HS-5 (cell line): ENCODE measurements at regions not wholly inside any gene's neighbourhood (a gene's known extent, or its start where the extent isn't known, plus 50 kb on each side); places are given as distances from the start of the nearest gene placed in this dataset.
"Not testable (repeated sequence)": the region's sequence is repeated elsewhere in the genome, so short reads cannot be mapped to it uniquely, and the experiment has no call there.

Source experiments
- DNase-seq: peaks from one replicate; pipeline ENCODE4 v3.0.0-alpha.2; 2012; ENCODE audit warnings: low read depth

- peak; percentile 2 for DNase-seq
Measured at GRCh38 chr14:43692706-43693105, 814.4 kb downstream of the FSCB start.

DNA sequence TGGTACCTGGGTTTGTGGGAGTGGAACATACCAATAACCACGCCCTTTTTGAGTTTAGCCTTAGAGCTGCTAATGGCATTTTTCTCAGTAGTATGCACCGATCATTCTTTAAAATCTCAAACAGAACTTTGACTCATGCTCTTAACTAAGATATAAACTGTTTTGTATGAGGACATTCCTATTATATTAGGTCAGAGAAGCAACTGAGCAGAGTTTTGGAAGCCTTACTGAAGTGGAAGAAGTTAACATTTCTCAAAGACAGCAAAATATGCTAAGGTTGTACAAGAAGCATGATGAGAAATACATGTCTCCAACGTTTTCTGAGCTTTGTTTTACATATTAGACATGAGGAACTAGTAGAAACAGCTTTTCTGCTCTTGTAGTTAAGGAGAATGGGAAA lies 819.2 kb downstream of the FSCB start:
- DNase-seq: peak; percentile 57

GRCh38 chr14:43677581-43677980 lies 829.5 kb downstream of the FSCB start:
- DNase-seq: no peak

DNA sequence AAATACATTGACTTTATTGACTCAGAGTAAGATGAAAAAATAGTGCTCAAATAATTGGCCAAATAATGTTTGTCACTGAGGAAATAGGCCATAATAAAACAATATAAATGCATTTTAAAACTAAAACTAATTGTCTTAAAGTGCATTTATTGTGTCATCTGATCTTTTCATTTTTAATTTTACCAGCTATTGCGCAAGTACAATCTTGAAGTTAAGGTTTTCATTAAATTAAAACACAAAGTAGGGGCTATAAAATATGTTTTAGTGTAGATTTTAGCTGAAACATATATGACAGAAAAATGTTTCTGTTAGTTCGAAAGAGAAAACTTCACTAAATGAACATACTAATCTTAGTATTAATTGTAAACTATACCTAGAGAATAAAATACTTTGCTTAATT lies 832.8 kb downstream of the FSCB start:
- DNase-seq: no peak

DNA sequence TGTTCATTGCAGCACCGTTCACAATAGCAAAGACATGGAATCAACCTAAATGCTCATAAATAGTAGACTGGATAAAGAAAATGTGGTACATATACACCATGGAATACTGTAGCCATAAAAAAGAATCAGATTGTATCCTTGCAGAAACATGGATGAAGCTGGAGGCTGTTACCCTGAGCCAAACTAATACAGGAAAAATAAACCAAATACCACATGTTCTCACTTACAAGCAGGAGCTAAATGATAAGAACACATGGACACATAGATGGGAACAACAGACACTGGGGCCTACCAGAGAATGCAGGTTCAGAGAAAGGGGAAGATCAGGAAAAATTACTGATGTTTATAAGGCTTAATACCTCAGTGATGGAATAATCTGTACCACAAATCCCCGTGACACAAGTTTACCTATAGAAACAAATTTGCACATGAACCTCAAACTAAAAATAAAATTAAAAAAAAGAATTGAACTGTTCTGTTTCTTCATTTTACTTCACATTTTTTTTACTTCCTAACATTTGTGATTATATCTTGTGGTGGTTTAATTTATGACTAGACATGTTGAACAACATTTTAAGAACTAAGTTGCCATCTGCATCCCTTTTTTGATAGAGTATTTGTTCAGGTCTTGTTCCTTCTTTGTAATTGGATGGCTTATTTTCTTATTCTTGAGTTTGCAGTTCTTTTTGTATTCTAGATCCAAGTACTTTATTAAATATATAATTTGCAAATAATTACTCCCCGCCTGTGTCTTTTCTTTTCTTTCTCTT lies 835.2 kb downstream of the FSCB start:
- no peak for DNase-seq

GRCh38 chr14:43669355-43669754 lies 837.7 kb downstream of the FSCB start:
- DNase-seq: no peak

- DNase-seq: no peak
Measured at GRCh38 chr14:43665570-43666267, 841.4 kb downstream of the FSCB start.

DNA sequence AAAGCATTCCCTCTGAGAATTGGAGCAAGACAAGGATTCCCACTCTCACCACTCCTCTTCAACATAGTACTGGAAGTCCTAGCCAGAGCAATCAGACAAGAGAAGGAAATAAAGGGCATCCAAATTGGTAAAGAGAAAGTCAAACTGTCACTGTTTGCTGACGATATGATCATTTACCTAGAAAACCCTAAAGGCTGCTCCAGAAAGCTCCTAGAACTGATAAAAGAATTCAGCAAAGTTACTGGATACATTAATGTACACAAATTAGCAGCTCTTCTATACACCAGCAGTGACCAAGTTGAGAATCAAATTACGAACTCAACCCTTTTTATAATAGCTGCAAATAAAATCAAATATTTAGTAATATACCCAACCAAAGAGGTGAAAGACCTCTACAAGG lies 851.9 kb downstream of the FSCB start:
- DNase-seq: not testable (repeated sequence)

GRCh38 chr14:43651896-43652295 lies 855.2 kb downstream of the FSCB start:
- no peak for DNase-seq

GRCh38 chr14:43651185-43651787 lies 855.8 kb downstream of the FSCB start:
- no peak for DNase-seq

- no peak for DNase-seq
Measured at GRCh38 chr14:43649508-43649907, 857.6 kb downstream of the FSCB start.

GRCh38 chr14:43647302-43647701 lies 859.8 kb downstream of the FSCB start:
- DNase-seq: no peak

DNA sequence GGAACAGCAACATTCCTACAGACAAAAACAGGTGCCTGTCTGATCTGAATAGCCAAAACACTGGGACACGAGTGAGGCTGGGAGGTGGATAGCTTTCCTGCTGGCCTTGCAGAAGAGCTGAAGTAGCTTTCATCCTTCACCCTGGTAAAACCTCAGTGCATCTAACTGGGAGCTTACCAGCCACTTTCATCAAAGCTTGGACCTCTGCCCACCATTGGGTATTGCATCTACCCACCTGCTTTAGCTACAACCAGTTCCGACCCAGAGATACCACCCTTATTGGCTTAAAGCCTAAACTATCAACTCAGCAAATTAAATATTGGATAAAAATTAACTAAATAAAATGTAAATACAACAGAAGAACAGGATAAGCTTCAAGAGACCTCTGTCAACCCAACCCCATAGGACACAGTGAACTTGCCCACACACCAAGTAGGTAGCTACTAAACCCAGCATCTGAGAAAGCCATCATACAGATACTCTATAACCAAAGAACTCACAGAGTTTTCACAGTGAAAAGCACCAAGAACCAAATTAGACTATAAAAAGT lies 866.3 kb downstream of the FSCB start:
- DNase-seq: no peak

- DNase-seq: no peak
Measured at GRCh38 chr14:43625294-43625693, 881.8 kb downstream of the FSCB start.

GRCh38 chr14:43621282-43621681 lies 885.8 kb downstream of the FSCB start:
- DNase-seq: no peak

DNA sequence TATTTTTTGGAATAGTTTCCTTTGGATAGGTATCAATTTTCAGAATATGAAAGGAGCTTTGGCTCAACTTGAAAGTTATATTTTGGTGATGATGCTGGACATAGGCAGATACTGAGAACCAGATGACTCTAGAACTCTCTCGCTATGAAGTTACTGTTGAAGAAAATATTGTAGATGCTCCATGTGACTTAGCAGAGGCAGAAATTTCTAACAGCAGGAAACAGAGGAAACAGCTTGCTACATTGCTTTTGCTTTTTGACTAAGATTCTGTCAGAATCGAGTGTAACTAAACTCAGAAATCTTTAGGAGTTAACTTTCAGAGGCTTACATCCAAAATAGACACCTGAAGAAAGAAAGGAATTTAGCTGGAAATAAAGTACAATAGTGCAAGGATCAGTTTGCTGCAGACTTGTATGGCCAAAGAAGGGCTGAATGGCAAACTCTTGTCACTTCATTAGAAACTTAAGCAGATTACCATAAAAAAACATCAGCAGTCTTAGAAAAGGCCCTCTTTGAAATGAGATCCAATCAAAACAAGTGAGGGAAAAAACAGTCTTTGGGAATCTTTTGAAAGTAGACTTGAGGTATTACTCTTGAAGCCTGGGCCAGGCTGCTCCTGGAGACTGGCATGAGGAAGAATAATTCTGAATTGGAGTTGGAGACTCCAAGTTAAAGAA lies 911.8 kb downstream of the FSCB start:
- DNase-seq: no peak

DNA sequence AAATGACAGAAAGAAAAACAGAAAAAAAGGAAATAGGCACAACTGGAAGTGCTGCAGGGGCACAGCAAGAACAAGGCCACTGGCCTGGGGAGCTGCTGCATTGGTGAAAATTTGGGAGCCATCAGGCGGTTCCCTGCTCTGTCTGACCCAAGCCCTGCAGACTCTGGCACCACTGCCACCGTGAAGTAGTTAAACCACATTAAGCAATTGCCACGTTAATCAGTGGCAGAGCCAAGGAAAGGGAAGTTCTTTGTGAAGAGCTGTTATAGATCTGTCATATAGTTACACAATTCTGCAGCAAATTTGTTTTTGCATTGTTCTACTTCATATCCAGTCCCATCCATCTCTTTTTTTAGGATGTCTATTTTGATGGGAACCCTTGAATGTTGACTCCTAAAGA lies 915.3 kb downstream of the FSCB start:
- no peak for DNase-seq

GRCh38 chr14:43587183-43587582 lies 919.9 kb downstream of the FSCB start:
- no peak for DNase-seq

GRCh38 chr14:43579671-43580070 lies 927.4 kb downstream of the FSCB start:
- no peak for DNase-seq

GRCh38 chr14:43568022-43568421 lies 939.1 kb downstream of the FSCB start:
- no peak for DNase-seq

GRCh38 chr14:43548368-43548767 lies 958.7 kb downstream of the FSCB start:
- no peak for DNase-seq

DNA sequence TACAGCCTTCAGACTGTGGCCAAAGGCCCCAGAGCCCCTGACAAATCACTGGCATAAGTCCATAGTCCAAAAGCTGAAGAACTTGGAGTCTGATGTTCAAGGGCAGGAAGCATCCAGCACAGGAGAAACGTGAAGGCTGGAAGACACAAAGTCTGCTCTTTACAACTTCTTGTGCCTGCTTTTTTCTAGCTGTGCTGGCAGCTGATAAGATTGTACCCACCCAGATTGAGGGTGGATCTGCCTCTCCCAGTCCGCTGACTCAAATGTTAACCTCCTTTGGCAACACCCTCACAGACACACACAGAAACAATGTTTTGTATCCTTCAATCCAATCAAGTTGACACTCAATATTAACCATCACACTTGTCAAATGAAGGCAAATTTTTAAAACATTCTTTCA lies 959.5 kb downstream of the FSCB start:
- not testable (repeated sequence) for DNase-seq
